GM21390 (cell line): ENCODE measurements at regions not wholly inside any gene's neighbourhood (a gene's known extent, or its start where the extent isn't known, plus 50 kb on each side); places are given as distances from the start of the nearest gene placed in this dataset.

ENCODE experiments used
- ATAC-seq: cut with Tn5 transposase; IDR thresholded peaks from one replicate; pipeline ENCODE4 v1.9.1; 2021; ENCODE audit not compliant: unreplicated experiment

GRCh38 chr16:13291591-13292333 lies 390.4 kb downstream of the SHISA9 start:
- ATAC-seq = no peak

- no peak for ATAC-seq
Observed at GRCh38 chr16:13296206-13296605, 394.8 kb downstream of the SHISA9 start.

GRCh38 chr16:13298666-13299065 lies 397.3 kb downstream of the SHISA9 start:
- ATAC-seq = no peak

- ATAC-seq = no peak
Observed at GRCh38 chr16:13300066-13300840, 398.9 kb downstream of the SHISA9 start.

- no peak for ATAC-seq
Observed at GRCh38 chr16:13305019-13305755, 403.8 kb downstream of the SHISA9 start.

- no peak for ATAC-seq
Observed at GRCh38 chr16:13306161-13306995, 405.0 kb downstream of the SHISA9 start.

GRCh38 chr16:13307255-13307654 lies 405.9 kb downstream of the SHISA9 start:
- ATAC-seq = no peak

- ATAC-seq = no peak
Observed at GRCh38 chr16:13307851-13308250, 406.5 kb downstream of the SHISA9 start.

- ATAC-seq = no peak
Observed at GRCh38 chr16:13312063-13312462, 410.7 kb downstream of the SHISA9 start.

- no peak for ATAC-seq
Observed at GRCh38 chr16:13313351-13313750, 412.0 kb downstream of the SHISA9 start.

- ATAC-seq = no peak
Observed at GRCh38 chr16:13314633-13315032, 413.2 kb downstream of the SHISA9 start.

- no peak for ATAC-seq
Observed at GRCh38 chr16:13315642-13316427, 414.4 kb downstream of the SHISA9 start.

GRCh38 chr16:13322336-13322735 lies 420.9 kb downstream of the SHISA9 start:
- peak; percentile 75 for ATAC-seq

GRCh38 chr16:13324851-13325250 lies 423.5 kb downstream of the SHISA9 start:
- ATAC-seq = no peak

GRCh38 chr16:13325396-13325795 lies 424.0 kb downstream of the SHISA9 start:
- ATAC-seq = no peak

GRCh38 chr16:13331918-13332317 lies 430.5 kb downstream of the SHISA9 start:
- no peak for ATAC-seq

- ATAC-seq = no peak
Observed at GRCh38 chr16:13332713-13333255, 431.4 kb downstream of the SHISA9 start.

- ATAC-seq = no peak
Observed at GRCh38 chr16:13333336-13333735, 431.9 kb downstream of the SHISA9 start.

GRCh38 chr16:13335879-13336278 lies 434.5 kb downstream of the SHISA9 start:
- ATAC-seq = no peak

- ATAC-seq = no peak
Observed at GRCh38 chr16:13336335-13336734, 434.9 kb downstream of the SHISA9 start.
